ENCODE measurements at regions not wholly inside any gene's neighbourhood (a gene's known extent, or its start where the extent isn't known, plus 50 kb on each side); places are given as distances from the start of the nearest gene placed in this dataset.

DNA sequence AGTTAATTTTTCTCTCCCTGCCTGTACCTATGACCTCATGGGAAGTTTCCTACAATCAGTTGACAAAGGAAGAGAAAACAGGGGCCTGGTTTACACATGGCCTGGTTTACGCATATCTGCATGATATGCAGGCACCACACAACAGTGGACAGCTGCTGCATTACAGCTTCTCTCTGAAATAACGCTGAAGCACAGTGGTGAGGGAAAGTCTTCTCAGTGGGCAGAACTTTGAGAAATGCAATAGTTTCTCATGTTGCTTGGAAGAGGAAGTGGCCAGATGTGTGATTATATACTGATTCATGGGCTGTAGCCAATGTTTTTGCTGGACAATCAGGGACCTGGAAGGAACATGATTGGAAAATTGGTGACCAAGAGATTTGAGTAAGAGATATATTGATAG lies 324.1 kb upstream of the GOT2 start (continued):
- TF ChIP-seq, protein P1, sequence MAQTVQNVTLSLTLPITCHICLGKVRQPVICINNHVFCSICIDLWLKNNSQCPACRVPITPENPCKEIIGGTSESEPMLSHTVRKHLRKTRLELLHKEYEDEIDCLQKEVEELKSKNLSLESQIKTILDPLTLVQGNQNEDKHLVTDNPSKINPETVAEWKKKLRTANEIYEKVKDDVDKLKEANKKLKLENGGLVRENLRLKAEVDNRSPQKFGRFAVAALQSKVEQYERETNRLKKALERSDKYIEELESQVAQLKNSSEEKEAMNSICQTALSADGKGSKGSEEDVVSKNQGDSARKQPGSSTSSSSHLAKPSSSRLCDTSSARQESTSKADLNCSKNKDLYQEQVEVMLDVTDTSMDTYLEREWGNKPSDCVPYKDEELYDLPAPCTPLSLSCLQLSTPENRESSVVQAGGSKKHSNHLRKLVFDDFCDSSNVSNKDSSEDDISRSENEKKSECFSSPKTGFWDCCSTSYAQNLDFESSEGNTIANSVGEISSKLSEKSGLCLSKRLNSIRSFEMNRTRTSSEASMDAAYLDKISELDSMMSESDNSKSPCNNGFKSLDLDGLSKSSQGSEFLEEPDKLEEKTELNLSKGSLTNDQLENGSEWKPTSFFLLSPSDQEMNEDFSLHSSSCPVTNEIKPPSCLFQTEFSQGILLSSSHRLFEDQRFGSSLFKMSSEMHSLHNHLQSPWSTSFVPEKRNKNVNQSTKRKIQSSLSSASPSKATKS (CRISPR knock-in tag; IDR thresholded peaks at IDR 0.05) = no peak
- TF ChIP-seq ZKSCAN8 (CRISPR knock-in tag; IDR thresholded peaks at IDR 0.05) (no peak), ZFX (CRISPR knock-in tag; IDR thresholded peaks at IDR 0.05) (no peak), GABPB2 (CRISPR knock-in tag; conservative IDR thresholded peaks at IDR 0.05) (no peak)

DNA sequence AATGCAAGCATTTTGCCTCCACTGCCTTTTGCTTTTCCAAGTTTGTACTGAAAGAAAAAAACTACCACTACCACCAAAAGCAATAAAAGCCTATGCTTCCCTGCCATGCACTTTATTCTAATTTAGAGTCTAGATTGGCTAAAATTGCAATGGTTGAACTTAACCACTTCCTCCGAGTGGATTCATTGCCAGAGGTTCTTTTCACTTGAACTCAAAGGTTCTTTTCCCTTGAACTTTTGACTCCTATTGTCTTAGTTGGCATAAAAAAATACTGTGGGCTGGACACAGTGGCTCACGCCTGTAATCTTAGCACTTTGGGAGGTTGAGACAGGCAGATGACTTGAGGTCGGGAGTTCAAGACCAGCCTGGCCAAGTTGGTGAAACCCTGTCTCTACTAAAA lies 319.8 kb upstream of the GOT2 start:
- intact Hi-C loops (cut with micrococcal nuclease) (no loop called here), in situ Hi-C loops (cut with MboI) (no loop called here)
- Histone ChIP-seq H3K27ac (ENCODE audit: extremely low read depth, low read depth, low read length) (no peak overlapping the region), H3K27me3 (ENCODE audit: control insufficient read depth in 2 of 2, insufficient read depth in 2 of 2, low read length in 2 of 2) (no peaks in the 10 kb centered on the region), H3K4me1 (replicated peaks in 1 of 2; ENCODE audit: control insufficient read depth in 2 of 2, insufficient read depth in 2 of 2, low read length in 2 of 2) (no peaks in the 10 kb centered on the region), H3K9me1 (ENCODE audit: control insufficient read depth, insufficient read depth, low read length) (no peaks in the 10 kb centered on the region), H3K4me2 (ENCODE audit: insufficient read depth, low read length) (no peak overlapping the region), H3K9me3 (replicated peaks; ENCODE audit: control insufficient read depth, insufficient read depth, low read depth, low read length) (no peaks in the 10 kb centered on the region), H3K79me2 (ENCODE audit: control insufficient read depth, insufficient read depth, low read length) (no peaks in the 10 kb centered on the region), H3K4me3 (no peak overlapping the region), H2AFZ (ENCODE audit: low read depth, low read length) (no peak overlapping the region), H3K9ac (ENCODE audit: insufficient read depth in 1 of 2, low read depth in 2 of 2, low read length in 2 of 2) (no peak overlapping the region), H4K20me1 (replicated peaks; ENCODE audit: control insufficient read depth, insufficient read depth, low read length) (no peaks in the 10 kb centered on the region), H3K36me3 (ENCODE audit: control insufficient read depth, insufficient read depth, low read length) (no peaks in the 10 kb centered on the region)
- BruUV-seq (replicated peaks) = no TSS peak
- TF ChIP-seq NFXL1 (CRISPR knock-in tag; IDR thresholded peaks at IDR 0.05) = no peak
- TF ChIP-seq CREBBP (IDR thresholded peaks at IDR 0.05; ENCODE audit: low read depth, low read length) = no peak
- no peak for FAIRE-seq
- POLR2A ChIA-PET = no interaction called here
- no peak for ATAC-seq
- no peak for DNase-seq (ENCODE audit: extremely low read depth in 1 of 4, low spot score in 3 of 4)
- WGBS (ENCODE audit: insufficient coverage, low coverage, missing lambda C conversion rate) = 0% methylated on average over 3 of the region's 3 CpGs
- CTCF ChIA-PET (ENCODE audit: low intra/inter-chr PET ratio) = no interaction called here
